Body of pancreas (tissue), 4 donors: ENCODE measurements at regions not wholly inside any gene's neighbourhood (a gene's known extent, or its start where the extent isn't known, plus 50 kb on each side); places are given as distances from the start of the nearest gene placed in this dataset.

Source experiments
- CTCF ChIP-seq, 7 experiments: fragments of 450-650 bp in 4 of 7; fragments of 200-600 bp in 3 of 7; sonication (generic) in 3 of 7; IDR thresholded peaks; one replicate each; pipeline ENCODE4 v1.5.1; 2016 to 2019; ENCODE audit warnings: antibody characterized with exemption in 7 of 7
- POLR2A ChIP-seq, 3 donors: fragments of 450-650 bp; IDR thresholded peaks; one replicate each; pipeline ENCODE4 v1.6.1; 2016; ENCODE audit warnings: antibody characterized with exemption in 3 of 3, mild to moderate bottlenecking in 2 of 3

- no peak for TF ChIP-seq CTCF (IDR thresholded peaks at IDR 0.05)
- no peak for TF ChIP-seq POLR2A (IDR thresholded peaks at IDR 0.05)
Observed at GRCh38 chr20:20966171-20966570, 140.0 kb downstream of the LINC00237 start.
